GM21619 (cell line): ENCODE measurements at regions not wholly inside any gene's neighbourhood (a gene's known extent, or its start where the extent isn't known, plus 50 kb on each side); places are given as distances from the start of the nearest gene placed in this dataset.

Source experiments
- ATAC-seq: cut with Tn5 transposase; IDR thresholded peaks from one replicate; pipeline ENCODE4 v1.9.1; 2021; ENCODE audit not compliant: unreplicated experiment

DNA sequence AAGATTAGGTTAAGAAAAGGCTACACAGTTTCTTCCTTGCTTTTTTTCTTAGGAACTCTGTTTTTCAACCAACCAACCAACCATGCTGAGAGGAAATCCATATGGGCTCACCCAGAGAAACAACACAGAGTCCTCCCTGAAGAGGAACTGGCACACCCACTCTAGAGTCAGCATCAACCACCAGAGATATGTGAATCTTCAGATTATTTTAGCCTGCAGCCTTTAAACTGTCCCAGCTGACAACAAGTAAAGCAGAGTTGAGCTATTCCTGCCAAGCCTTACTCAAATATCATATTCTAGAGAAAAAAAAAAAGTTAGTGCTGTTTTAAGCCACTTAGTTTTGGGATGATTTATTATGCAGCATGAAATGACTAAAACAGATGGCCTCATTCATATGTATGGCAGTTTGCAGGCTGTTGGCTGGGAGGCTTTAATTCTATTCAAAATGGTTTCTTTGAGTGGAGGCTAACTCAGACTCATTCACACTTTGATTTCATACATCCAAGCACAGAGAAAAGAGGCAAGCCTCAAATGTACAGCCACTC is 1637.7 kb upstream of the LRRTM1 start:
- ATAC-seq, result no peak

- no peak for ATAC-seq
These were observed 1635.9 kb upstream of the LRRTM1 start for GRCh38 chr2:81940266-81940955.

DNA sequence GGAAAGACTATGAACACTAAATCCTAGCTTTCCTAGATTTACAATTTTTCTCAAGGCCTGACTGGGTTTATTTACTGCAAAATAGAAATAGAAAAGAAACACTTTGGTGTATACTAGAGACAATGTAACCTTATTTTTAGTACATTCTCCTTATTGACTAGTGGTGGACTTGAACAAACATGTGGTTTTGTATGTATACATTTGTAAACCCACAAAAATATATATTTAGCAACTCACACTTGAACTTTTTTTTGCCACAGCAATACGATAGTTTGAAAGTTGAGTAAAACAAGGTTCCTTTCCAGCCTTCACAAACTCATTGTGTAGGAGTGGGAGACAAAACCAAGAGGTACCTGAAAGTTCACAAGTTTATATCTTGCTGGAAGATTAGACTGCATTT is 1633.4 kb upstream of the LRRTM1 start:
- ATAC-seq, result no peak

DNA sequence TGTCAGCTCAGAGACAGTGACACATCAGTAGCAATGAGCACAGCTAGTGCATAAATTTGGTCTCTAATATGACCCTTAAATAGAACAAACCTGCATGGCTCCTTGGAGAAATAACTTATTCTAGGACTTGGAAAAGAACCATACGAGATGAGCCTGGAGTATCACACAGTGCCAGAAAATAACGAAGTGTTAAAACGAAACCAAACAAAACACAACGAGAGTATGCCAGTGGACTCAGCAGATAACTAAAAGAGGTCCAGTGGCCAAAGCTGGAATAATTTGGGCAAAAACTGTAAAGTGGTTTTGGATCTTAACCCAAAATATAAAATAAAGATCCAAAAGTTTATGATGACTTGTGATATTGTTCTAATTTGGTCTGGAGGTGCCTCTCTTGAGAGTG is 1599.0 kb upstream of the LRRTM1 start:
- no peak for ATAC-seq

GRCh38 chr2:81901017-81901416 is 1596.5 kb upstream of the LRRTM1 start:
- no peak for ATAC-seq

GRCh38 chr2:81895620-81896250 is 1591.2 kb upstream of the LRRTM1 start:
- ATAC-seq, result no peak

DNA sequence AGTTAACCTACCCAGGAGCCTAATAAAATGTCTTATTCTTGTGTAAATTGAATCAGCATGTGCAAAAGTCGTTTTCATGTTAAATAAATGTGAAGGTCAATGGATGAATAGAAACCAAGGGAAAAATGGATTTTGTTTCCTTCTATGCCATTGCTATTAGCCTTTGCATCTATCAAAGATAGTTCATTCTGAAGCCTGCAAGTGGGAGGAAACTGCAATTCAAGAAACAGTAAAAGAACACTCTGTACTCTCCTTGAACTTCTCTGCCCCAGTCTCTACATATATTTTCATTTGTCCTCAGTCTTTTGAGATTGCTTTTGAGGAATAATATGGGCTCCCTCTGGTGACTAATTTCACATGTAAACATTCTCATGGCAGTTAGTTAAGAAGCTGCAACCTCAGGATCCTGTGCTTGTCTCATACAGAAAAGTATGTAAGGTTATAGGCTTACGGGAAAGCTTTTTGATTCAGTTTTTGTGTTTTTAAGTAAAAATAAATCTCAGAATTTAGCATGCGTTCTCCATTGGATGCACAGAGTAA is 1590.0 kb upstream of the LRRTM1 start:
- ATAC-seq, result no peak

DNA sequence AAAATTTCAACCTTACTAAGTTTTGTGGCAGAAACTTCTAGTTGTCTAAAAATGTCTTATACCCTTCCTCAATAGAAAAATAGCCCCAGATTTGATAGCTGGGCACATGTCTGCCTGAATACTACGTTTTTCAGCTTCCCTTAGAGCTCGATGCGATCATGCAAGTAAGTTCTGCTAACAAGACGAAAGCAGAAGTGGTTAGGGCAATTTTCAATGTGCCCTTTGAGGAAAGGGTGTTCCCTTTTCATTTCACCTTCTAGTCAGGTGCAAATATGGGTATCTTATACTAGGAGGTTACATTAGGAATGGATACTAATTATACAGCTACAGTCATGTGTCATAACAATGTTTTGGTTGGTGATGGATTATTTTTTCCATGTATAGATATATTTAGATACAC is 1572.1 kb upstream of the LRRTM1 start:
- ATAC-seq, result no peak

DNA sequence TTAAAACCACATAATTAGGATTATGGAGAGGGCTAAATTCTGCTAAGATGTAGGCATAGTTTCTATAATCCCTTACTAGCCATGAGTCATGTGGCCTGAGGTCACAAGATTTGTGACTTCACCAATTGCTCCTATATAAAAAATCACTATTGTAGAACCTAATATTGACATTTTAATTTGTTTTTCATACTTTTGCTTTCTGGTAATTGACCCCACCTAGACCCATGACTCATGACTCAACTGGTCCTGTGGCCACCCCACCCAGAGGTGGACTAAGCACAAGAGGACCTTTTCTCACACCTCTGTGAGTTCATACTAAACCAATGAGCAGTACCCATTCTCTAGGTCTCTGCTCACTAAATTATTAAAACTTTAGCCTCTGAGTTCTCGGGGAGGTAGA is 1567.5 kb upstream of the LRRTM1 start:
- no peak for ATAC-seq

GRCh38 chr2:81870119-81870518 is 1565.6 kb upstream of the LRRTM1 start:
- no peak for ATAC-seq

DNA sequence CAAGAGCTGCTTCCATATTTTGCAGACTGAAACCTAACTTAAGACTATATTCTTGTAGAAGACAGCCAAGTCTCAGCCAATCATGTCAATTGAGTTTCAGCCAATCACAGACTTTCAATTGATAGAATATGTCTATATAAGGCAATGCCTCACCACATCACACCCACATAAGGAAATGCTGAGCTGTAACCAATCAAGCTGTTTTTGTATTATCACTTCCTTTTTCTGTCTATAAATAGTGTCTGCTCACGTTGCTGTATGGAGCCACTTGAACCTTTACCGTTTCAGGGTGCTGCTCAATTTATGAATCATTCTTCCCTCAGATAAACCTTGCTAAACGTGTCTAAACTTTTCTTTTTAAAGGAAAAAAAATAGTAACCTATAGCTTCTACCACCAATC is 1554.4 kb upstream of the LRRTM1 start:
- no peak for ATAC-seq

- ATAC-seq, result no peak
These were observed 1548.8 kb upstream of the LRRTM1 start for GRCh38 chr2:81853341-81853740.

GRCh38 chr2:81852651-81853050 is 1548.1 kb upstream of the LRRTM1 start:
- ATAC-seq, result no peak

DNA sequence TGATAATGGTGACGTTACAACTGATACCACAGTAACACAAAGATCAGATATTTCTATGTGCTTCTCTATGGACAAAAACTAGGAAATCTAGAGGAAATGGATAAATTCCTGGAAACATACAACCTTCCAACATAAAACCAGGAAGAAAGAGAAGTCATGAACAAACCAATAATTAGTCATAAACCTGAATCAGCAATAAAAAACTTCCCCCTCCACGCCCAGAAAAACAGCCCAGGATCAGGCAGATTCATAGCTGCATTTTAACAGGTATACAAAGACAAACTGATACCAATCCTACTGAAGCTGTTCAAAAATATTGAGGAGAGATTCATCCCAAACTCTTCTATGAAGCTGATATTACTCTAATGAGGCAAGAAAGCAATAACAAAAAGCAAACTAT is 1535.2 kb upstream of the LRRTM1 start:
- no peak for ATAC-seq

DNA sequence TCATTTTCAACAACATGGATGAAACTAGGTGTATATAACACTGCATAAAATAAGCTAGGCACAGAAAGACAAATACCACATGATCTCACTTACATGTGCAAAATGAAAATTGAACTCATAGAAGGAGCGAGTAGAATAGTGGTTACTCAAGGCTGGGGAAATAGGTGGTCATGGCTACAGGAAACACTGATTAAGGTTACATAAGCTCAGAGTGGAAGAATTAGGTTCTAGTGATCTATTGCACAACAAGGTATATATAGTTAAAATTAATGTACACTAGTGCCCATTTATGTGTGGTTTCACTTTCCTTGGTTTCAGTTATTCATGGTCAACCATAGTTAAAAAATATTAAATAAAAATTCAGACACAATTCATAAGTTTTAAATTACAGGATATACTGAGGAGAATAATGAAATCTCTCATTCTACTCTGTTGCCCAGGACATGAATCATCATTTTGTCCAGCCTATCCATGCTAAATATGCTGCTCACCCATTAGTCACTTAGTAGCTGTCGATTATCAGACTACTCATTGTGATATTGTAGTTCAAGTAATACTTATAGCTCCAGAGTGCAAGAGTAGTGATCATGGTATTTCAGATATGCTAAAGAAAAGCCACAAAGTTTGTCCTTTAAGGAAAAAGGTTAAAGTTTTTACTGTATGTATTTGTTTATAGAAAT is 1530.9 kb upstream of the LRRTM1 start:
- ATAC-seq, result no peak

DNA sequence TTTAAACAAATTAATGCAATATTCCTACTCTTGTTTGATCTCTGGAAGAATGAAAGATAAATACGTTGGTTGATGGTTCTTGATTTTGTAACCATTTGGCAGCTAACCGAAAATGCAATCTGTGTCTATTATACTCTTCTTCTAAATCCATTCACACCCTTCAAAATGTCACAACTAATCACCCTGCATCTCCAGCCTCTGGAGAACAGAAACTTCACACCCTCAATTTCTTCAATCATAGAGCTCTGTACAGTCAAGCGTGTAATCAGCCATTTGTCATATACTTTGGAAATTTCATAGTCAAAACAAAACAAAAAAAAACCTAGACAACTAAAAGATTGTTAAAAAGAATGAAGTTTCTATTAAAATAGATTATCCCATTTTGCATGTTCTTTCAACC is 1482.3 kb upstream of the LRRTM1 start:
- ATAC-seq, result no peak

GRCh38 chr2:81767187-81767912 is 1462.8 kb upstream of the LRRTM1 start:
- ATAC-seq, result no peak

- ATAC-seq, result no peak
These were observed 1443.0 kb upstream of the LRRTM1 start for GRCh38 chr2:81747481-81748070.

DNA sequence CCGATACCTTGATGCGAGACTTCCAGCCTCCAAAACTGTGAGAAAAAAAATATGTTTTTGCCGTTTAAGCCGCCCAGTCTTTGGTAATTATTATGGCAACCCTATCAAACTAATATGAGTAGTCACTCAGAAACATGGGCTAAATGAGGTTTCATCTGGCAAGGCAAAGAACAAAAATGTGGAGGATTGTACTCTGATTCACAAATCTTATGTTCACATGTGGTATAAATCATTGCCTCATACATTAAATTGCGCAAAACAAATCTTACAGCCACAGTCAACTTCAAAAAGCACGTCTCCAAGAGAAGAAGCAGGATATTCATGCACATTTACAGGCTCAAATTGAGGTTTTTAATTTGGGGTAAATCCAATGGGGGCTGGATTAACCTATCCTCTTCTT is 1435.4 kb upstream of the LRRTM1 start:
- no peak for ATAC-seq

DNA sequence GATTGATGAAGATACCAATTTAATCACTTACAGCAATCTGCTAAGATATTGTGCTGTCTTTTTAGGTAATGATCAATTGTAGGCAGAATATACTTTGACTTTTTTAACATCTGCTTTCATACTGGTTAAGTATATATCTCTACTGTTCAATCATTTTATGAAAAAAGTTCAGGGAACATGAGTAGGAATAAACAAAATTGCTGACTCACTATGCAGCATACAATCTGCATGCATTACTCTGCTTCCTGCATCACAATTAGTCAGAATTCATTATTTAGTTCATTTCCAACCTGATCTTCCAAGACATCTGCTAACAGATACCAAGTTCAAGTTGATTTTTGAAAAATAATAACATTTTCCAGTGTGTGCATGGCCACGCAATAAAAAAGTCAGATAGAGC is 1430.4 kb upstream of the LRRTM1 start:
- no peak for ATAC-seq

GRCh38 chr2:81714817-81715216 is 1410.3 kb upstream of the LRRTM1 start:
- no peak for ATAC-seq
